ENCODE measurements at regions not wholly inside any gene's neighbourhood (a gene's known extent, or its start where the extent isn't known, plus 50 kb on each side); places are given as distances from the start of the nearest gene placed in this dataset.

DNA sequence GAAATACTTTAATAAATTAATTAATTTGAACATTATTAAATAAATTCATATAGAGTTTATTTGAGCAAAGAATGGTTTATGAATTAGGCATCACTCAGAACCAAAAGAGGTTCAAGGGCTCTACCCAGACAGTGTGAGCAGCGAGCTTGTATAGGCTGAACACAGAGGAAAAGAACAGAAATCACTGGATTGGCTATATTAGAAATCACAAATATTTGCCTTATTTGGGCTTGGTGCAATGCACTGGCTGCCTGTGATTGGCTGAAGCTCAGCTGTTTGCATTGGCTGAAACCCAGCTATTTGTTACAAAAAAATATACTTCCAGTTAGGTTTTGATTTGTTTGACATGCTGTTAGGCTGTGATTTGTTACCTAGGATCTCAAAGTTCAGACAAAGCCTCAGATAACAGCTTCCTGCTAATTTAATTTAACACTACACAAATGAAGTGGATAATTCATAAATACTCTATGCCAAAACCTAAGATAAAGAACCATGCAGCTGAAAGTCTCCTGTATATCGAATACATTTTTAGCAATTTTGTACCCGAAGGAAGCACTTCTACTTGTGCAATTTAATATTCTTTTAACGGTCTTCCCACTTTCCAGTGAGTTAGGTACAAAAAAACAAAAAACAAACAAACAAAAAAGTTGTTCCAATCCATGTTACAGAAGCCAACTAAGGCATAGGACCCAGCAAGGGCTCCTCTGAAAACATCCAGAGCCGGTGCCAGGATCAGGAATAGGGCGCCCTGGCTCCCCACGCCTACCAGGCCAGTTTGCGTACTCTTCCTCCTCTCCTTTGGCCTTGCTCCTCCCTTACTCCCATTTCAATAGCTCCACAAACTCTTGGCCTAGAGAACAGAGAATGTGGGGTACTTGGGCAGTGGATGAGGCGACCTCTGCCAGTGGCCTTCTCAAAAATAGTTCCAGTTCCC is 179.1 kb downstream of the DUSP10 start:
- Histone ChIP-seq H3K27ac (no peak overlapping the region), H3K4me3 (ENCODE audit: low read depth, low read length) (no peak overlapping the region), H3K9ac (no peak overlapping the region), H2AFZ (no peak overlapping the region), H3K36me3 (ENCODE audit: control insufficient read depth, insufficient read depth, low read length) (no peaks in the 10 kb centered on the region), H3K79me2 (no peaks in the 10 kb centered on the region), H3K4me1 (no peaks in the 10 kb centered on the region), H3K9me3 (ENCODE audit: control insufficient read depth, low read length) (no peaks in the 10 kb centered on the region), H3K4me2 (ENCODE audit: low read length) (no peak overlapping the region), H3K27me3 (ENCODE audit: control insufficient read depth, insufficient read depth, low read length) (no peaks in the 10 kb centered on the region)
- TF ChIP-seq, protein P1, sequence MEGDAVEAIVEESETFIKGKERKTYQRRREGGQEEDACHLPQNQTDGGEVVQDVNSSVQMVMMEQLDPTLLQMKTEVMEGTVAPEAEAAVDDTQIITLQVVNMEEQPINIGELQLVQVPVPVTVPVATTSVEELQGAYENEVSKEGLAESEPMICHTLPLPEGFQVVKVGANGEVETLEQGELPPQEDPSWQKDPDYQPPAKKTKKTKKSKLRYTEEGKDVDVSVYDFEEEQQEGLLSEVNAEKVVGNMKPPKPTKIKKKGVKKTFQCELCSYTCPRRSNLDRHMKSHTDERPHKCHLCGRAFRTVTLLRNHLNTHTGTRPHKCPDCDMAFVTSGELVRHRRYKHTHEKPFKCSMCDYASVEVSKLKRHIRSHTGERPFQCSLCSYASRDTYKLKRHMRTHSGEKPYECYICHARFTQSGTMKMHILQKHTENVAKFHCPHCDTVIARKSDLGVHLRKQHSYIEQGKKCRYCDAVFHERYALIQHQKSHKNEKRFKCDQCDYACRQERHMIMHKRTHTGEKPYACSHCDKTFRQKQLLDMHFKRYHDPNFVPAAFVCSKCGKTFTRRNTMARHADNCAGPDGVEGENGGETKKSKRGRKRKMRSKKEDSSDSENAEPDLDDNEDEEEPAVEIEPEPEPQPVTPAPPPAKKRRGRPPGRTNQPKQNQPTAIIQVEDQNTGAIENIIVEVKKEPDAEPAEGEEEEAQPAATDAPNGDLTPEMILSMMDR (IDR thresholded peaks at IDR 0.05) = no peak

DNA sequence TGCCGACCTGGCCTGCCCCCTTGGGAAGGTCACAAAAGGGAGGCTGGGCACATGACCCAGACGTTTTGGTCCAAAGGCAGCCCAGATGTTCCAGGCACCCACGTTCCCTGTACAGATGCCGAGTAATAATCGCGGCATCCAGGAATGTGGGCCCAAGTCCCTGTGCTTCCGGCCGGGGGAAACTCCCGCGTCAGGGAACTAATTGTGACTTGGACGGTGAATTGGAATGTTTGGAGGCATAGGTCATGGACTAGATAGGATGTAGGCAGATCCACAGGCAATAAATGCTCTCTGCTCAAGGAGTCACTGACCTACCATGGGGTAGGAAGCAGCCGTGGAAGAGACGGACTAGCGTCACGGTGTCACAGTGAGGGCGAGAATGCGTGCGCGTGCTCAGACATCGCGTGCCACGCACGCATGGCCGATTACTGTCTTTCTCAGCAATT is 178.4 kb downstream of the DUSP10 start:
- H3K27ac ChIP-seq = no peak overlapping the region
- H3K9me3 ChIP-seq (ENCODE audit: control insufficient read depth, low read length) = no peaks in the 10 kb centered on the region
- H3K27me3 ChIP-seq (ENCODE audit: control insufficient read depth, insufficient read depth, low read length) = no peaks in the 10 kb centered on the region
- H3K36me3 ChIP-seq (ENCODE audit: control insufficient read depth, insufficient read depth, low read length) = no peaks in the 10 kb centered on the region
- no peak overlapping the region for H3K4me2 ChIP-seq (ENCODE audit: low read length)
- H3K4me1 ChIP-seq = no peaks in the 10 kb centered on the region
- no peak overlapping the region for H3K9ac ChIP-seq
- no peaks in the 10 kb centered on the region for H3K79me2 ChIP-seq
- no peak overlapping the region for H3K4me3 ChIP-seq (ENCODE audit: low read depth, low read length)
- TF ChIP-seq, protein P1 (IDR thresholded peaks at IDR 0.05) = no peak
- no peak overlapping the region for H2AFZ ChIP-seq

DNA sequence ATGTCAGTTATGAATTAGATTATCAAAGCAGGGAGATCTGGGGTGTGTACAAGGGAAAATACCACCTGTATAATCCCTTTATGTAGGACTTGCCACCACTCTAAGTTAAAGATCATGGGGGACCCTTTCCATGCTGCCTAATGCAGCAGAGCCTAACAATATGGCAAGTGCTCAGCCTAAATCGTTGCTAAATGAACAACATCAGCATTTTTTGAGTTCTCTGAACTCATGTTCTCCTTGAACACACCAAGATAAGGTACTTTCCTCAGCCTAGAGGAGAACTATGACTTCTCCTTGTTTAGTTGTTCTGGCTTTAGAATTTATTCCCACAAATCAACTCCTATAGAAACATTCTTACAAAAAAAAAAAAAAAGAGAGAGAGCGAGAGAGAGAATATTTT is 177.0 kb downstream of the DUSP10 start:
- no peaks in the 10 kb centered on the region for H3K9me3 ChIP-seq (ENCODE audit: control insufficient read depth, low read length)
- H2AFZ ChIP-seq = no peak overlapping the region
- H3K4me3 ChIP-seq (ENCODE audit: low read depth, low read length) = no peak overlapping the region
- H3K27me3 ChIP-seq (ENCODE audit: control insufficient read depth, insufficient read depth, low read length) = no peaks in the 10 kb centered on the region
- H3K4me2 ChIP-seq (ENCODE audit: low read length) = no peak overlapping the region
- no peaks in the 10 kb centered on the region for H3K4me1 ChIP-seq
- no peaks in the 10 kb centered on the region for H3K36me3 ChIP-seq (ENCODE audit: control insufficient read depth, insufficient read depth, low read length)
- H3K27ac ChIP-seq = no peak overlapping the region
- H3K79me2 ChIP-seq = no peaks in the 10 kb centered on the region
- TF ChIP-seq, protein P1 (IDR thresholded peaks at IDR 0.05) = no peak
- H3K9ac ChIP-seq = no peak overlapping the region

DNA sequence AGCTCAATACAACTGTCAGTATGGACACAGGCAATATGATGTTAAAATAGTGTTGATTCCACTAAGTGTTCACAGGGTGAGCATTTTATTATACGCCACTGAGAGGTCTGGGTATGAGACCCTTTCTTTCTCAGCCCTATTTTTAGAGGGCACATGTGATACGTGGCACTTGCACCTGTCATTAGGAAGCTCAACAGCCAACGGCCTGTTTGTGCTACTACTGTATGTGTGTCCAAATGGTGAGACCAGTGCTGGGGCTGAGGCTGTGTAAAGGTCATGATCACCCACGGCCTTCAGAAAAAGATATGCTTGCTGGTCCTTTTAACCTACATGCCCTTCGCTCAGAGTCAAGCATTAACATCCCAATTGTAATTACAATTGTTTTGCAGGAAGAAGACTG is 176.2 kb downstream of the DUSP10 start:
- H3K79me2 ChIP-seq = no peaks in the 10 kb centered on the region
- TF ChIP-seq, protein P1 (IDR thresholded peaks at IDR 0.05) = no peak
- no peaks in the 10 kb centered on the region for H3K27me3 ChIP-seq (ENCODE audit: control insufficient read depth, insufficient read depth, low read length)
- H3K4me2 ChIP-seq (ENCODE audit: low read length) = no peak overlapping the region
- no peak overlapping the region for H3K27ac ChIP-seq
- no peak overlapping the region for H2AFZ ChIP-seq
- H3K4me1 ChIP-seq = no peaks in the 10 kb centered on the region
- H3K9ac ChIP-seq = no peak overlapping the region
- no peaks in the 10 kb centered on the region for H3K36me3 ChIP-seq (ENCODE audit: control insufficient read depth, insufficient read depth, low read length)
- H3K9me3 ChIP-seq (ENCODE audit: control insufficient read depth, low read length) = no peaks in the 10 kb centered on the region
- no peak overlapping the region for H3K4me3 ChIP-seq (ENCODE audit: low read depth, low read length)
